ENCODE measurements at regions not wholly inside any gene's neighbourhood (a gene's known extent, or its start where the extent isn't known, plus 50 kb on each side); places are given as distances from the start of the nearest gene placed in this dataset.

- TF ChIP-seq, protein P1, sequence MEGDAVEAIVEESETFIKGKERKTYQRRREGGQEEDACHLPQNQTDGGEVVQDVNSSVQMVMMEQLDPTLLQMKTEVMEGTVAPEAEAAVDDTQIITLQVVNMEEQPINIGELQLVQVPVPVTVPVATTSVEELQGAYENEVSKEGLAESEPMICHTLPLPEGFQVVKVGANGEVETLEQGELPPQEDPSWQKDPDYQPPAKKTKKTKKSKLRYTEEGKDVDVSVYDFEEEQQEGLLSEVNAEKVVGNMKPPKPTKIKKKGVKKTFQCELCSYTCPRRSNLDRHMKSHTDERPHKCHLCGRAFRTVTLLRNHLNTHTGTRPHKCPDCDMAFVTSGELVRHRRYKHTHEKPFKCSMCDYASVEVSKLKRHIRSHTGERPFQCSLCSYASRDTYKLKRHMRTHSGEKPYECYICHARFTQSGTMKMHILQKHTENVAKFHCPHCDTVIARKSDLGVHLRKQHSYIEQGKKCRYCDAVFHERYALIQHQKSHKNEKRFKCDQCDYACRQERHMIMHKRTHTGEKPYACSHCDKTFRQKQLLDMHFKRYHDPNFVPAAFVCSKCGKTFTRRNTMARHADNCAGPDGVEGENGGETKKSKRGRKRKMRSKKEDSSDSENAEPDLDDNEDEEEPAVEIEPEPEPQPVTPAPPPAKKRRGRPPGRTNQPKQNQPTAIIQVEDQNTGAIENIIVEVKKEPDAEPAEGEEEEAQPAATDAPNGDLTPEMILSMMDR (IDR thresholded peaks at IDR 0.05), result no peak
- TF ChIP-seq POLR2A (IDR thresholded peaks at IDR 0.05), result no peak
Measured at GRCh38 chr14:92254786-92255185, 68.2 kb upstream of the SLC24A4 start.
